K562 (cell line): ENCODE measurements at regions not wholly inside any gene's neighbourhood (a gene's known extent, or its start where the extent isn't known, plus 50 kb on each side); places are given as distances from the start of the nearest gene placed in this dataset.
"Not testable (repeated sequence)": the region's sequence is repeated elsewhere in the genome, so short reads cannot be mapped to it uniquely, and the experiment has no call there.

ENCODE experiments used
- STAG1 ChIP-seq: sonication (generic); formaldehyde crosslinking; IDR thresholded peaks from 2 replicates; pipeline ENCODE4 v1.5.0; 2020; ENCODE audit warnings: missing genetic modification reagents, borderline replicate concordance
- ZNF121 ChIP-seq: sonication (generic); formaldehyde crosslinking; conservative IDR thresholded peaks from 2 replicates; pipeline ENCODE4 v1.8.0; 2022; ENCODE audit warnings: missing genetic modification reagents
- TF ChIP-seq, protein P1 (sequence below): fragments of 450-650 bp; IDR thresholded peaks from 2 replicates; pipeline ENCODE4 v1.6.1; 2016; ENCODE audit warnings: low read depth
- TF ChIP-seq, protein P2 (sequence below): sonication (generic); formaldehyde crosslinking; IDR thresholded peaks from 2 replicates; pipeline ENCODE4 v1.8.1; 2023; ENCODE audit warnings: missing genetic modification reagents, mild to moderate bottlenecking, borderline replicate concordance

DNA sequence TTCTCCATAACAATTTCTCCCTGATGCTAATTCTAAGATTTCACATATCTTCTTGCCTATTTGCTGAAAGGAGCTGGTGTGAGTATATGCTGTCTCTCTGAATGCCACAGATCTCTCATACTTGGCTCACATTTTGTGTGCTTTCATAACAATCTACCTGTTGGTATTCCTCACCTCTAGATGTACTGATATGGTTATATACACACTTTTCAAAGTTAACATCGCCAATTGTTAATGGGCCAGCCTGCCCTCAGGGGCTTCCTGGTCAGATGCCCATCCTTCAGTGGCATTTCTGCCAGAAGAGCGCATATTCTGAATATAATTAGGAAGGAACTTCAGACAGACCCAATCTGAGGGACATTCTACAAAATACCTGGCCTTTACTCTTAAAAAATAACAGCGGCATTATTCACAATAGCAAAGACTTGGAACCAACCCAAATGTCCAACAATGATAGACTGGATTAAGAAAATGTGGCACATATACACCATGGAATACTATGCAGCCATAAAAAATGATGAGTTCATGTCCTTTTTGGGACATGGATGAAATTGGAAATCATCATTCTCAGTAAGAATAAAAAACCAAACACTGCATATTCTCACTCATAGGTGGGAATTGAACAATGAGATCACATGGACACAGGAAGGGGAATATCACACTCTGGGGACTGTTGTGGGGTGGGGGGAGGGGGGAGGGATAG lies 123.9 kb upstream of the FAT1 start:
- not testable (repeated sequence) for TF ChIP-seq ZNF121, STAG1 (CRISPR knock-in tag)
- TF ChIP-seq, protein P1, sequence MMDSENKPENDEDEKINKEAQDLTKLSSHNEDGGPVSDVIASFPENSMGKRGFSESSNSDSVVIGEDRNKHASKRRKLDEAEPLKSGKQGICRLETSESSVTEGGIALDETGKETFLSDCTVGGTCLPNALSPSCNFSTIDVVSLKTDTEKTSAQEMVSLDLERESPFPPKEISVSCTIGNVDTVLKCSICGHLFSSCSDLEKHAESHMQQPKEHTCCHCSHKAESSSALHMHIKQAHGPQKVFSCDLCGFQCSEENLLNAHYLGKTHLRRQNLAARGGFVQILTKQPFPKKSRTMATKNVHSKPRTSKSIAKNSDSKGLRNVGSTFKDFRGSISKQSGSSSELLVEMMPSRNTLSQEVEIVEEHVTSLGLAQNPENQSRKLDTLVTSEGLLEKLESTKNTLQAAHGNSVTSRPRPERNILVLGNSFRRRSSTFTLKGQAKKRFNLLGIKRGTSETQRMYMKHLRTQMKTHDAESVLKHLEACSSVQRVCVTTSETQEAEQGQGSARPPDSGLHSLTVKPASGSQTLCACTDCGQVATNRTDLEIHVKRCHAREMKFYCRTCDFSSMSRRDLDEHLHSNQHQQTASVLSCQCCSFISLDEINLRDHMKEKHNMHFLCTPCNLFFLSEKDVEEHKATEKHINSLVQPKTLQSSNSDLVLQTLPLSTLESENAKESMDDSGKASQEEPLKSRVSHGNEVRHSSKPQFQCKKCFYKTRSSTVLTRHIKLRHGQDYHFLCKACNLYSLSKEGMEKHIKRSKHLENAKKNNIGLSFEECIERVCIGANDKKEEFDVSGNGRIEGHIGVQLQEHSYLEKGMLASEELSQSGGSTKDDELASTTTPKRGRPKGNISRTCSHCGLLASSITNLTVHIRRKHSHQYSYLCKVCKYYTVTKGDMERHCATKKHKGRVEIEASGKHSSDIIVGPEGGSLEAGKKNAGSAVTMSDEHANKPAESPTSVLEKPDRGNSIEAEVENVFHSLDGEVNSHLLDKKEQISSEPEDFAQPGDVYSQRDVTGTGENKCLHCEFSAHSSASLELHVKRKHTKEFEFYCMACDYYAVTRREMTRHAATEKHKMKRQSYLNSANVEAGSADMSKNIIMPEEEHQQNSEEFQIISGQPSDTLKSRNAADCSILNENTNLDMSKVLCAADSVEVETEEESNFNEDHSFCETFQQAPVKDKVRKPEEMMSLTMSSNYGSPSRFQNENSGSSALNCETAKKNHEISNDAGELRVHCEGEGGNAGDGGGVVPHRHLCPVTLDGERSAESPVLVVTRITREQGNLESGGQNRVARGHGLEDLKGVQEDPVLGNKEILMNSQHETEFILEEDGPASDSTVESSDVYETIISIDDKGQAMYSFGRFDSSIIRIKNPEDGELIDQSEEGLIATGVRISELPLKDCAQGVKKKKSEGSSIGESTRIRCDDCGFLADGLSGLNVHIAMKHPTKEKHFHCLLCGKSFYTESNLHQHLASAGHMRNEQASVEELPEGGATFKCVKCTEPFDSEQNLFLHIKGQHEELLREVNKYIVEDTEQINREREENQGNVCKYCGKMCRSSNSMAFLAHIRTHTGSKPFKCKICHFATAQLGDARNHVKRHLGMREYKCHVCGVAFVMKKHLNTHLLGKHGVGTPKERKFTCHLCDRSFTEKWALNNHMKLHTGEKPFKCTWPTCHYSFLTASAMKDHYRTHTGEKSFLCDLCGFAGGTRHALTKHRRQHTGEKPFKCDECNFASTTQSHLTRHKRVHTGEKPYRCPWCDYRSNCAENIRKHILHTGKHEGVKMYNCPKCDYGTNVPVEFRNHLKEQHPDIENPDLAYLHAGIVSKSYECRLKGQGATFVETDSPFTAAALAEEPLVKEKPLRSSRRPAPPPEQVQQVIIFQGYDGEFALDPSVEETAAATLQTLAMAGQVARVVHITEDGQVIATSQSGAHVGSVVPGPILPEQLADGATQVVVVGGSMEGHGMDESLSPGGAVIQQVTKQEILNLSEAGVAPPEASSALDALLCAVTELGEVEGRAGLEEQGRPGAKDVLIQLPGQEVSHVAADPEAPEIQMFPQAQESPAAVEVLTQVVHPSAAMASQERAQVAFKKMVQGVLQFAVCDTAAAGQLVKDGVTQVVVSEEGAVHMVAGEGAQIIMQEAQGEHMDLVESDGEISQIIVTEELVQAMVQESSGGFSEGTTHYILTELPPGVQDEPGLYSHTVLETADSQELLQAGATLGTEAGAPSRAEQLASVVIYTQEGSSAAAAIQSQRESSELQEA = not testable (repeated sequence)
- TF ChIP-seq, protein P2, sequence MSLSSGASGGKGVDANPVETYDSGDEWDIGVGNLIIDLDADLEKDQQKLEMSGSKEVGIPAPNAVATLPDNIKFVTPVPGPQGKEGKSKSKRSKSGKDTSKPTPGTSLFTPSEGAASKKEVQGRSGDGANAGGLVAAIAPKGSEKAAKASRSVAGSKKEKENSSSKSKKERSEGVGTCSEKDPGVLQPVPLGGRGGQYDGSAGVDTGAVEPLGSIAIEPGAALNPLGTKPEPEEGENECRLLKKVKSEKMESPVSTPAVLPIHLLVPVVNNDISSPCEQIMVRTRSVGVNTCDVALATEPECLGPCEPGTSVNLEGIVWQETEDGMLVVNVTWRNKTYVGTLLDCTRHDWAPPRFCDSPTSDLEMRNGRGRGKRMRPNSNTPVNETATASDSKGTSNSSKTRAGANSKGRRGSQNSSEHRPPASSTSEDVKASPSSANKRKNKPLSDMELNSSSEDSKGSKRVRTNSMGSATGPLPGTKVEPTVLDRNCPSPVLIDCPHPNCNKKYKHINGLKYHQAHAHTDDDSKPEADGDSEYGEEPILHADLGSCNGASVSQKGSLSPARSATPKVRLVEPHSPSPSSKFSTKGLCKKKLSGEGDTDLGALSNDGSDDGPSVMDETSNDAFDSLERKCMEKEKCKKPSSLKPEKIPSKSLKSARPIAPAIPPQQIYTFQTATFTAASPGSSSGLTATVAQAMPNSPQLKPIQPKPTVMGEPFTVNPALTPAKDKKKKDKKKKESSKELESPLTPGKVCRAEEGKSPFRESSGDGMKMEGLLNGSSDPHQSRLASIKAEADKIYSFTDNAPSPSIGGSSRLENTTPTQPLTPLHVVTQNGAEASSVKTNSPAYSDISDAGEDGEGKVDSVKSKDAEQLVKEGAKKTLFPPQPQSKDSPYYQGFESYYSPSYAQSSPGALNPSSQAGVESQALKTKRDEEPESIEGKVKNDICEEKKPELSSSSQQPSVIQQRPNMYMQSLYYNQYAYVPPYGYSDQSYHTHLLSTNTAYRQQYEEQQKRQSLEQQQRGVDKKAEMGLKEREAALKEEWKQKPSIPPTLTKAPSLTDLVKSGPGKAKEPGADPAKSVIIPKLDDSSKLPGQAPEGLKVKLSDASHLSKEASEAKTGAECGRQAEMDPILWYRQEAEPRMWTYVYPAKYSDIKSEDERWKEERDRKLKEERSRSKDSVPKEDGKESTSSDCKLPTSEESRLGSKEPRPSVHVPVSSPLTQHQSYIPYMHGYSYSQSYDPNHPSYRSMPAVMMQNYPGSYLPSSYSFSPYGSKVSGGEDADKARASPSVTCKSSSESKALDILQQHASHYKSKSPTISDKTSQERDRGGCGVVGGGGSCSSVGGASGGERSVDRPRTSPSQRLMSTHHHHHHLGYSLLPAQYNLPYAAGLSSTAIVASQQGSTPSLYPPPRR = not testable (repeated sequence)
